ENCODE measurements at regions not wholly inside any gene's neighbourhood (a gene's known extent, or its start where the extent isn't known, plus 50 kb on each side); places are given as distances from the start of the nearest gene placed in this dataset.

- Histone ChIP-seq H3K4me3 (replicated peaks; ENCODE audit: insufficient read depth, low read length) (no peak overlapping the region), H3K27me3 (ENCODE audit: insufficient read depth, poor library complexity, severe bottlenecking) (no peaks in the 10 kb centered on the region), H3K27ac (replicated peaks) (no peak overlapping the region)
- TF ChIP-seq CTCF (IDR thresholded peaks at IDR 0.05; ENCODE audit: insufficient read depth, low read length) (no peak), GABPA (IDR thresholded peaks at IDR 0.05; ENCODE audit: low read depth) (no peak), SPI1 (IDR thresholded peaks at IDR 0.05; ENCODE audit: borderline replicate concordance, low read depth) (no peak), POLR2AphosphoS5 (IDR thresholded peaks at IDR 0.05; ENCODE audit: low read depth) (no peak)
- TF ChIP-seq, protein P1, sequence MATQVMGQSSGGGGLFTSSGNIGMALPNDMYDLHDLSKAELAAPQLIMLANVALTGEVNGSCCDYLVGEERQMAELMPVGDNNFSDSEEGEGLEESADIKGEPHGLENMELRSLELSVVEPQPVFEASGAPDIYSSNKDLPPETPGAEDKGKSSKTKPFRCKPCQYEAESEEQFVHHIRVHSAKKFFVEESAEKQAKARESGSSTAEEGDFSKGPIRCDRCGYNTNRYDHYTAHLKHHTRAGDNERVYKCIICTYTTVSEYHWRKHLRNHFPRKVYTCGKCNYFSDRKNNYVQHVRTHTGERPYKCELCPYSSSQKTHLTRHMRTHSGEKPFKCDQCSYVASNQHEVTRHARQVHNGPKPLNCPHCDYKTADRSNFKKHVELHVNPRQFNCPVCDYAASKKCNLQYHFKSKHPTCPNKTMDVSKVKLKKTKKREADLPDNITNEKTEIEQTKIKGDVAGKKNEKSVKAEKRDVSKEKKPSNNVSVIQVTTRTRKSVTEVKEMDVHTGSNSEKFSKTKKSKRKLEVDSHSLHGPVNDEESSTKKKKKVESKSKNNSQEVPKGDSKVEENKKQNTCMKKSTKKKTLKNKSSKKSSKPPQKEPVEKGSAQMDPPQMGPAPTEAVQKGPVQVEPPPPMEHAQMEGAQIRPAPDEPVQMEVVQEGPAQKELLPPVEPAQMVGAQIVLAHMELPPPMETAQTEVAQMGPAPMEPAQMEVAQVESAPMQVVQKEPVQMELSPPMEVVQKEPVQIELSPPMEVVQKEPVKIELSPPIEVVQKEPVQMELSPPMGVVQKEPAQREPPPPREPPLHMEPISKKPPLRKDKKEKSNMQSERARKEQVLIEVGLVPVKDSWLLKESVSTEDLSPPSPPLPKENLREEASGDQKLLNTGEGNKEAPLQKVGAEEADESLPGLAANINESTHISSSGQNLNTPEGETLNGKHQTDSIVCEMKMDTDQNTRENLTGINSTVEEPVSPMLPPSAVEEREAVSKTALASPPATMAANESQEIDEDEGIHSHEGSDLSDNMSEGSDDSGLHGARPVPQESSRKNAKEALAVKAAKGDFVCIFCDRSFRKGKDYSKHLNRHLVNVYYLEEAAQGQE (IDR thresholded peaks at IDR 0.05; ENCODE audit: insufficient replicate concordance, low read depth), result no peak
- DNase-seq (ENCODE audit: low read depth in 1 of 2, low spot score in 1 of 2), result no peak
These were observed 220.8 kb upstream of the CELF2 start for GRCh38 chr10:10796774-10797415.

DNA sequence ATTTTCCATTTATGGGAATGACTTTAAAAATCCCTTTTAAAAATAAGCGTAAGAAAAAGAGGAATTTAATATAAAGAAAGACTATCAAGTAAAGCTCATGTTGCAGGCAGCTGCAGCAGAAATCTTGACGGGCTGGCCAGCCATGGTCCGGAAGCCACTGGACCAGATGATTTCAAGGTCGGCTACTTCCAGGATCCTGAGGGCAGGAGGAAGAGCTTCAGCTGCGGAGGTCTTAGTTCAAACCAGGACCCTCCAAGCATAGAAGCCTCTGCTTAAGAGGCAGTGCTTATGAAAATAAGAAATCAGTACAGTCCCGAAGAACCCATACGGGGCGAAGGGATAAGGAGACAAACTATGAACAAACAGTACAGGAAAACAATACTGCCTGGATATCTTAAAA lies 220.2 kb upstream of the CELF2 start:
- Histone ChIP-seq H3K27ac (replicated peaks) (no peak overlapping the region), H3K27me3 (ENCODE audit: insufficient read depth, poor library complexity, severe bottlenecking) (no peaks in the 10 kb centered on the region), H3K4me3 (replicated peaks; ENCODE audit: insufficient read depth, low read length) (no peak overlapping the region)
- DNase-seq (ENCODE audit: low read depth in 1 of 2, low spot score in 1 of 2), result no peak
- TF ChIP-seq, protein P1 (IDR thresholded peaks at IDR 0.05; ENCODE audit: insufficient replicate concordance, low read depth), result no peak
- TF ChIP-seq GABPA (IDR thresholded peaks at IDR 0.05; ENCODE audit: low read depth) (no peak), CTCF (IDR thresholded peaks at IDR 0.05; ENCODE audit: insufficient read depth, low read length) (no peak), SPI1 (IDR thresholded peaks at IDR 0.05; ENCODE audit: borderline replicate concordance, low read depth) (no peak), POLR2AphosphoS5 (IDR thresholded peaks at IDR 0.05; ENCODE audit: low read depth) (no peak)

DNA sequence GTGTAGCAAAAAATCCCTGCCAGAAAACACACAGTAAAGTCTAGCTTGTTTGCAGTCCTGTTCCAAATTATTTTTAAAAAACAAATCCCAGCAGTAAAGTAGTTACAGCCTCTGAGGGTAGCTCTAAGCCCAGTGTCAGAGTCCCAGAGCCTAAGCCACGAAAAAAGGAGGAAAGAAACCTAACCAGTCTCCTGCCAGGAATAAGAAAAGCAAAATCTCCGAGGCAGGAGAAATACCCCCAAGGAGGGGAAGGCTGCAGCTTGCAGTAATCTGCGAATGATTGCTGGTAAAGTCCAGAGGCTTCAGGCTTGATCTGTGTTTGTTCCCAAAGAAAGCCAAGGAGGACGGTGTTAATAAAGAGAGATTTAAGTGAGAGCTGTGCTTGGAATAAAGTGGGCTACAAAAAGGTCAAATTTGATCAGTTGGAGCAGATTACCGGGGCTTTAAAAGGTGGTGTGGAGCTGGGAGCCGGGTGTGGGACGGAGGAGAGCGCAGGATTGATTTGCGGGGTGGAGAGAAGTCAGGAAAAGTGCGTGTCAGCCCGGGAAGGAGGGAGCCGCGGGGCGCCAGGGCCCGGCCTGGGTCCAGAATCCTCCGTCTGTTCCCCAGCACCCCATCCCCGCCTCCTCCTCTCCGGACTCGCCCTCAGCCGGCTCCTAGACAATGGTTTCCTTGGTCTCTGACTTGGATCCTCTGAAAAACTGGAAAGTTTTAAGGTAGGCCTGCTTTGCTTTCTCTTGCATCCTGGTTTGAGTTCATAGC lies 219.4 kb upstream of the CELF2 start:
- H3K27ac ChIP-seq (replicated peaks), result no peak overlapping the region
- no peak overlapping the region for H3K4me3 ChIP-seq (replicated peaks; ENCODE audit: insufficient read depth, low read length)
- TF ChIP-seq CTCF (IDR thresholded peaks at IDR 0.05; ENCODE audit: insufficient read depth, low read length) (no peak), POLR2AphosphoS5 (IDR thresholded peaks at IDR 0.05; ENCODE audit: low read depth) (no peak), SPI1 (IDR thresholded peaks at IDR 0.05; ENCODE audit: borderline replicate concordance, low read depth) (no peak), GABPA (IDR thresholded peaks at IDR 0.05; ENCODE audit: low read depth) (no peak)
- TF ChIP-seq, protein P1 (IDR thresholded peaks at IDR 0.05; ENCODE audit: insufficient replicate concordance, low read depth), result no peak
- DNase-seq (ENCODE audit: low read depth in 1 of 2, low spot score in 1 of 2), result no peak
- H3K27me3 ChIP-seq (ENCODE audit: insufficient read depth, poor library complexity, severe bottlenecking), result no peaks in the 10 kb centered on the region

All from HL-60 (cell line).